Astrocyte (in vitro differentiated cells and primary cell): ENCODE measurements at regions not wholly inside any gene's neighbourhood (a gene's known extent, or its start where the extent isn't known, plus 50 kb on each side); places are given as distances from the start of the nearest gene placed in this dataset.

ENCODE experiments used
- DNase-seq: peaks from one replicate; pipeline ENCODE4 v3.0.0-alpha.2; 2010; ENCODE audit warnings: low read depth
- FAIRE-seq: peaks from 2 replicates; lab custom pipeline; 2011; peaks lifted over from hg19 to GRCh38; lab: Jason Lieb, UNC
- H2AFZ ChIP-seq: 2 replicates; pipeline ENCODE4 v1.6.0; 2012; ENCODE audit warnings: low read depth, low read length, inconsistent platforms
- H3K27ac ChIP-seq: 2 replicates; pipeline ENCODE4 v1.5.1; 2011; ENCODE audit warnings: low read depth, low read length, inconsistent platforms
- H3K27me3 ChIP-seq: 2 replicates; pipeline ENCODE4 v1.6.0; 2011; ENCODE audit warnings: low read length, inconsistent platforms; ENCODE audit not compliant: insufficient read depth
- H3K36me3 ChIP-seq: 2 replicates; pipeline ENCODE4 v1.5.1; 2011; ENCODE audit warnings: low read length, inconsistent platforms; ENCODE audit not compliant: insufficient read depth
- H3K4me1 ChIP-seq: 2 replicates; pipeline ENCODE4 v1.5.1; 2011; ENCODE audit warnings: low read length, inconsistent platforms; ENCODE audit not compliant: insufficient read depth
- H3K4me2 ChIP-seq: 2 replicates; pipeline ENCODE4 v1.6.0; 2012; ENCODE audit warnings: low read length, inconsistent platforms
- H3K4me3 ChIP-seq: 2 replicates; pipeline ENCODE4 v1.5.1; 2011; ENCODE audit warnings: low read depth, mild to moderate bottlenecking, low read length, inconsistent platforms; ENCODE audit not compliant: insufficient read depth
- H3K79me2 ChIP-seq: 2 replicates; pipeline ENCODE4 v1.6.0; 2012; ENCODE audit warnings: mild to moderate bottlenecking, low read length, inconsistent platforms; ENCODE audit not compliant: insufficient read depth
- H3K9ac ChIP-seq: 2 replicates; pipeline ENCODE4 v1.6.0; 2012; ENCODE audit warnings: mild to moderate bottlenecking, low read length, inconsistent platforms
- H3K9me3 ChIP-seq: 2 replicates; pipeline ENCODE4 v1.5.1; 2012; ENCODE audit warnings: low read depth, mild to moderate bottlenecking, low read length, inconsistent platforms; ENCODE audit not compliant: insufficient read depth
- H4K20me1 ChIP-seq: 2 replicates; pipeline ENCODE4 v1.6.0; 2012; ENCODE audit warnings: low read length, inconsistent platforms; ENCODE audit not compliant: insufficient read depth
- H3K27ac Mint-ChIP-seq: one replicate; pipeline ENCODE4 v1.8.0; 2021; ENCODE audit warnings: mild to moderate bottlenecking, mixed read lengths; ENCODE audit not compliant: unreplicated experiment
- H3K27me3 Mint-ChIP-seq: one replicate; pipeline ENCODE4 v1.8.0; 2021; ENCODE audit warnings: low read depth, mixed read lengths; ENCODE audit not compliant: unreplicated experiment
- H3K36me3 Mint-ChIP-seq: one replicate; pipeline ENCODE4 v1.8.0; 2021; ENCODE audit warnings: low read depth, mixed read lengths; ENCODE audit not compliant: unreplicated experiment
- H3K4me1 Mint-ChIP-seq: one replicate; pipeline ENCODE4 v1.8.0; 2021; ENCODE audit warnings: low read depth, mixed read lengths; ENCODE audit not compliant: unreplicated experiment
- H3K4me3 Mint-ChIP-seq: one replicate; pipeline ENCODE4 v1.8.0; 2021; ENCODE audit warnings: mild to moderate bottlenecking, moderate library complexity, mixed read lengths; ENCODE audit not compliant: unreplicated experiment
- H3K9me3 Mint-ChIP-seq: one replicate; pipeline ENCODE4 v1.8.0; 2021; ENCODE audit warnings: mild to moderate bottlenecking, mixed read lengths; ENCODE audit not compliant: unreplicated experiment
- CTCF ChIP-seq: IDR thresholded peaks from 2 replicates; pipeline ENCODE4 v1.5.1; 2011; ENCODE audit warnings: low read depth, mild to moderate bottlenecking, inconsistent platforms, low read length, moderate library complexity; ENCODE audit not compliant: insufficient read depth
- EZH2 ChIP-seq: IDR thresholded peaks from 2 replicates; pipeline ENCODE4 v1.6.1; 2012; ENCODE audit warnings: mild to moderate bottlenecking, low read length, inconsistent platforms; ENCODE audit not compliant: insufficient read depth

GRCh38 chr15:96066852-96067495 lies 263.5 kb upstream of the NR2F2 start:
- no peaks in the 10 kb centered on the region for H3K9me3 ChIP-seq
- H3K36me3 ChIP-seq: no peaks in the 10 kb centered on the region
- no peaks in the 10 kb centered on the region for H3K79me2 ChIP-seq
- Mint-ChIP-seq H3K36me3 (no peaks in the 10 kb centered on the region), H3K4me3 (no peak overlapping the region), H3K4me1 (peaks cover 4% of the 10 kb centered on the region), H3K27ac (no peak overlapping the region), H3K27me3 (peaks cover 8% of the 10 kb centered on the region), H3K9me3 (peaks cover 4% of the 10 kb centered on the region)
- no peaks in the 10 kb centered on the region for H4K20me1 ChIP-seq
- H3K9ac ChIP-seq: no peak overlapping the region
- H3K4me3 ChIP-seq: no peak overlapping the region
- TF ChIP-seq EZH2 (no peak), CTCF (no peak)
- no peak overlapping the region for H3K27ac ChIP-seq
- no peaks in the 10 kb centered on the region for H3K4me1 ChIP-seq
- FAIRE-seq: no peak
- H2AFZ ChIP-seq: no peak overlapping the region
- DNase-seq: no peak
- H3K4me2 ChIP-seq: no peak overlapping the region
- H3K27me3 ChIP-seq: no peaks in the 10 kb centered on the region

GRCh38 chr15:96067677-96068076 lies 262.8 kb upstream of the NR2F2 start:
- Mint-ChIP-seq H3K27ac (no peak overlapping the region), H3K4me1 (peaks cover 4% of the 10 kb centered on the region), H3K4me3 (no peak overlapping the region), H3K36me3 (no peaks in the 10 kb centered on the region), H3K27me3 (peaks cover 8% of the 10 kb centered on the region), H3K9me3 (peaks cover 4% of the 10 kb centered on the region)
- H2AFZ ChIP-seq: no peak overlapping the region
- no peaks in the 10 kb centered on the region for H3K79me2 ChIP-seq
- no peak overlapping the region for H3K4me2 ChIP-seq
- H3K9ac ChIP-seq: no peak overlapping the region
- no peaks in the 10 kb centered on the region for H3K36me3 ChIP-seq
- no peaks in the 10 kb centered on the region for H3K4me1 ChIP-seq
- no peak overlapping the region for H3K4me3 ChIP-seq
- H3K27ac ChIP-seq: no peak overlapping the region
- no peak for TF ChIP-seq CTCF
- H3K9me3 ChIP-seq: no peaks in the 10 kb centered on the region
- no peaks in the 10 kb centered on the region for H3K27me3 ChIP-seq
- FAIRE-seq (no peak), DNase-seq (no peak)
- no peaks in the 10 kb centered on the region for H4K20me1 ChIP-seq

- H3K9me3 Mint-ChIP-seq: peaks cover 4% of the 10 kb centered on the region
- Histone ChIP-seq H3K27ac (no peak overlapping the region), H2AFZ (no peak overlapping the region), H3K79me2 (no peaks in the 10 kb centered on the region), H3K27me3 (no peaks in the 10 kb centered on the region), H3K4me2 (no peak overlapping the region), H3K36me3 (no peaks in the 10 kb centered on the region), H4K20me1 (no peaks in the 10 kb centered on the region), H3K9ac (no peak overlapping the region), H3K4me1 (no peaks in the 10 kb centered on the region), H3K4me3 (no peak overlapping the region), H3K9me3 (no peaks in the 10 kb centered on the region)
- FAIRE-seq: no peak
- DNase-seq: no peak
- peaks cover 6% of the 10 kb centered on the region for H3K27me3 Mint-ChIP-seq
- no peak overlapping the region for H3K27ac Mint-ChIP-seq
- TF ChIP-seq EZH2 (no peak), CTCF (no peak)
- H3K36me3 Mint-ChIP-seq: no peaks in the 10 kb centered on the region
- H3K4me1 Mint-ChIP-seq: peaks cover 4% of the 10 kb centered on the region
- H3K4me3 Mint-ChIP-seq: no peak overlapping the region
These were observed 261.6 kb upstream of the NR2F2 start for GRCh38 chr15:96068897-96069296.
